Epithelial cell of esophagus (primary cell): ENCODE measurements at regions not wholly inside any gene's neighbourhood (a gene's known extent, or its start where the extent isn't known, plus 50 kb on each side); places are given as distances from the start of the nearest gene placed in this dataset.

Experiments
- DNase-seq: peaks from one replicate; pipeline ENCODE4 v3.0.0; 2010; ENCODE audit warnings: low read depth
- H3K4me3 ChIP-seq: 2 replicates; pipeline ENCODE4 v1.5.1; 2011; ENCODE audit warnings: mild to moderate bottlenecking, low read length, control low read depth
- CTCF ChIP-seq: IDR thresholded peaks from 2 replicates; pipeline ENCODE4 v1.5.1; 2011; ENCODE audit warnings: low read depth, mild to moderate bottlenecking, low read length, control low read depth, inconsistent platforms; ENCODE audit not compliant: insufficient read depth; ENCODE audit errors: missing control alignments

- no peak for DNase-seq
- no peak overlapping the region for H3K4me3 ChIP-seq
- no peak for TF ChIP-seq CTCF
These were observed 70.1 kb downstream of the SPANXN4 start for GRCh38 chrX:143095816-143096215.

- no peak for TF ChIP-seq CTCF
- no peak overlapping the region for H3K4me3 ChIP-seq
These were observed 69.6 kb downstream of the SPANXN4 start for GRCh38 chrX:143095321-143095720.

GRCh38 chrX:143094417-143095023 is 68.8 kb downstream of the SPANXN4 start:
- DNase-seq = no peak
- TF ChIP-seq CTCF = no peak
- no peak overlapping the region for H3K4me3 ChIP-seq

More at GRCh38 chrX:143095321-143095720, 69.6 kb downstream of the SPANXN4 start:
- DNase-seq = no peak
